Hematopoietic multipotent progenitor cell treated with erythropoietin and hydrocortisone succinate and interleukin-3 and kit ligand, for 6 days (in vitro differentiated cells): ENCODE measurements at regions not wholly inside any gene's neighbourhood (a gene's known extent, or its start where the extent isn't known, plus 50 kb on each side); places are given as distances from the start of the nearest gene placed in this dataset.
A peak's percentile ranks its signal among the peaks of the same experiment; 100 is the strongest.

ENCODE experiments used
- DNase-seq: peaks from one replicate; pipeline ENCODE4 v3.0.0-alpha.2; 2015

DNA sequence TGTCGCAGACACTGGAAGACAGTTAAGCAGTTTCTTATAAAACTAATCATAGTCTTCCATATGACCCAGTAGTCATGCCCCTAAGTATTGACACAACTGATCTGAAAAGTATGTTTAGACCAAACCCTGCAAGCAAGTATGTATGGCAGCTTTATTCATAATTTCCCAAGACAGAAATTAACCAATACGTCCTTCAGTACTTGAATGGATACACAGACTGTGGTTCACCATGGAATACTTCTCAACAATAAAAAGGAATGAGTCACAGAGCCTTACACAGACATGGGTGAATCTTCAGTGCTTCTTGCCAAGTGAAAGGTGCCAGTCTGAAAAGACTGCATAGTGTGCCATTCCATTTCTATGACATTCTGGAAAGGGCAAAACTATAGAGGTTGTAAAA lies 50.2 kb upstream of the AKR1E2 start:
- no peak for DNase-seq

- no peak for DNase-seq
Observed at GRCh38 chr10:4772202-4772570, 53.8 kb upstream of the AKR1E2 start.

- no peak for DNase-seq
Observed at GRCh38 chr10:4771554-4772201, 54.3 kb upstream of the AKR1E2 start.

- DNase-seq: peak; percentile 7
Observed at GRCh38 chr10:4770801-4771553, 55.0 kb upstream of the AKR1E2 start.

DNA sequence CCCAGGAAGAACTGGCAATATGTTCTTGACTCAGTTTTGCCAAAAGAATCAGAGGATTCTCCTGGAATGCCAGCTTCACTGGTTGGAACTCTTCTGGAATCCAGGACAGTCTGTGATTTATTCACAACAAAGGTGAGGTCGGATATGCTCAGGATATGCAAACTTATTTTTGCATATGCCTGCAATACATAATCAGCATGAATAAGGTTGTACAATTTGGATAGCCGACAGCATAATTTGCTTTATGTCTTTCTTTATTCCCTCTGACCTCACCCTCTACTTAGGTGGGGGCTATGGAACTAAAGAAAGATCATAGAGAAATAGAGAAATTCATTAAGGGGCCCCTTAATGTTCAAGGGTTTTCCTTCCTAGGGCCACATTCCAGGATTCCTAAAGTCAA lies 57.6 kb upstream of the AKR1E2 start:
- DNase-seq: no peak

DNA sequence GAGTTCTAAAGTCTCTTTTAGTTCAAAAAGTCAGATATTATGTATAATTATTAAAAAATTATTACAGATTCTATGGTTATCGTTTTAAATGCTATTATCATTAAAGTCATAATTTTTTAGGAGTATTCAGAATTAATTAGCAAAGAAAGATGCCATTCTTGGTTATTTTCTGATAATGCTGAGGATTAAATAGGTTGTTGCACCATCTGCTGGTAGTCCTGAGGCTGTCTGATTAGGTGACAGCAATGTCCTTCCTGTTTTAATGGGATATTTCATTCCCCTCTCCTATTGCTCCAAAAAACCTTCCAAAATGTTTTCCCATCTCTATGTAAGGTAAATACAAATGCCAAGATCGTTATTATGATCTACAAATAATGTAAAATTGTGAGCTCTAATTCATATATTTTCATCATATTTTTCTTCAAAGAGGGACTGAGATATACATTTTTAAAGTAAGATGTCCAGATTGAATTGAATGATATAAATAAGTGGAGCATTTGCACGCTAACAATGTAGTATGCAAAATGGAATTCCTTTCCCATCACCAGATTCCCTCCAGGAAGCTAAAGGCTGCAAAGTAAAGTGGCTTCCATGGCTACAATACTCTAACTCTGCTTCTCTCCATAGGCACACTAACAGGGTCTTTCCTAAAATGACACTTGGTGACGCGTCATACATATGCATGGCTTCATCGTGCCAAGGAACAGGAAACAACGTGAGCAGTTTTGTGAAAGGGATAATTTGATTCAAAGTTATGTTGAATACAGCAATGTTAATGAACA lies 58.8 kb upstream of the AKR1E2 start:
- DNase-seq: peak; percentile 39

DNA sequence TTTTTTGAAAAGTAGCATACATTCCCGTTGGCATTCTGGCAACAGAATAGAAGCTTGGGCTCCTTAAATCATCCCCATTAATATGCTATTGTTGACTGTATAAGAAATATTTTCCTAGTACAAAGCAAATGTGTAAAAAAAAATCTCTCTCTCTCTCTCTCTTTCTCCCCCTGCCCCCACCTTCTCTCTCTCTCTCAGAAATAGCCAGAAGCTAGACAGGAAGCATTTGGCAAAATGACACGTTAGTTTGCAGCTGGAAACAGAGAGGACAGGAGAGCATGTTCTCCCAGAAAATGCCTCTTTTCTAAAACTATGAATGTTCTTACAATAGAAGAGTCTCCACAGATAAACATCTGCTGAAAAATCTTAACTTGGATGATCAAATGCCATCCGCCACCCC lies 59.6 kb upstream of the AKR1E2 start:
- DNase-seq: no peak

GRCh38 chr10:4765428-4765827 lies 60.6 kb upstream of the AKR1E2 start:
- no peak for DNase-seq

DNA sequence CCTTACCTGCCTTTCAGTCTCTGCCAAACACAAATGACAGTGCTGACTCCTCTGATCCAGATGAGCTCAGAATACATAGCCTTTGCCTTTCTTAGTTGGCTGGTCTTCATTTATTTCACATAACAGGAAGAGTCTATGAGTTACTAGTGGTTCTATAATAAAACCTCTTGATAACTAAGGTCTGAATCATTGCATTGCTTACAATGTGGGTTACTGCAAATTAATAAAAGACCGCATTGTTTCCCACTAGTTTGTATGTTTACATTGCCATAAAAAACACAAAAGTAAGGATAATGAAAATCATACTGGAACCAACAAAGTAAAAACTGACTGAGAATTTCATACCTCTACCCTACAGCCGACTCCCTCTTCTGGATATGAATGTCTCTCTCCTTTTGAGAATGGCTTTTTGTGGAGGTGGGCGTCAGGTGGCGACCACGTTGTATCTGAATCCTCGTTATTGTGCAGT lies 62.0 kb upstream of the AKR1E2 start:
- DNase-seq: no peak

- DNase-seq: no peak
Observed at GRCh38 chr10:4763513-4763912, 62.5 kb upstream of the AKR1E2 start.

GRCh38 chr10:4758256-4758655 lies 67.8 kb upstream of the AKR1E2 start:
- no peak for DNase-seq

DNA sequence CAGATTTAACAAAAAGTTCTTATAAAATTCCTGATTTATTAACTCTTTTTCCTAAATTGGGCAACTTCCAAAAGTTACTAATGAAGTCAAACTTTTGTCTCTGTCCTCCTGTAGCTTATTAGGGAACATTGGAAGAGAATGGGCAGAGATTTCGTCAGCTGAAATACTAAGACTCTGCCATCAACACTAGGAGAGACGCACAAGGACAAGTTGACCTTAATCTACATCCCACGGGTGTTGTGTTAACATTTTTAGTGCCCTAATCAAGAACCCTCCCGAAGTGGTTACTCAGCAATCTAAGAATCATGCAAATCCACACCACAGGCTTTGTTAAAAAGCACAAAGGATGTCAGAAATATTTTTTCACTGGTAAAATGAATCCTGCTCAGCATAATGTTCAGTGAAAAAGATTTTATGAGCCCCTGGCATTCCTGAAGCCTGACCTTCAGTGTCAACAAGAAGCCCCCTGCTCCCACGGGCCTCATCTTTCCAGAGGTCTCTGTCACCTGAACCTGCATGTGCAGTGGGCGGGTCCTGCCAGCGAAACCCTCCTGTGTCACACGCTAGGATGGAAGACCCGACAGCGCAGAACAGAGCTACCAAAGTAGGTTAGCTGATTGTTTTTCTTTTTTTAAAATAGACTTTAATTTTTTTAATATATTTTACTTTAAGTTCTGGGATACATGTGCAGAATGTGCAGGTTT lies 70.6 kb upstream of the AKR1E2 start:
- DNase-seq: no peak

GRCh38 chr10:4754143-4754542 lies 71.9 kb upstream of the AKR1E2 start:
- no peak for DNase-seq

GRCh38 chr10:4751211-4751610 lies 74.8 kb upstream of the AKR1E2 start:
- DNase-seq: no peak

DNA sequence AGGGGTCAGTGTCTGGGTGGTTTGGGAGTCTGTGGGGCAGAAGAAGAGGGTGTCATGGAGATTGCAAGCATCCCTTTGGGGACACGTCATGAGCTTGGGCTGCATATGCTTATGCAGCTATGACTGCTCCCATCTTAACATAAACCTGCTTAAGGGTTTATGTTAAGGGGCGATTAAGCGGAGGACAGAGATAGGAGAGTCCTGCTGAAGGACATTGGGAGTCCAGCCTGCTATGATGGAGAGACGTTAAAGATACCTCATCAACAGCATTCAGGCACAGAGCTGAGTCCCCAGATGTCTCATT lies 76.8 kb upstream of the AKR1E2 start:
- no peak for DNase-seq

- peak; percentile 2 for DNase-seq
Observed at GRCh38 chr10:4748491-4749270, 77.3 kb upstream of the AKR1E2 start.

DNA sequence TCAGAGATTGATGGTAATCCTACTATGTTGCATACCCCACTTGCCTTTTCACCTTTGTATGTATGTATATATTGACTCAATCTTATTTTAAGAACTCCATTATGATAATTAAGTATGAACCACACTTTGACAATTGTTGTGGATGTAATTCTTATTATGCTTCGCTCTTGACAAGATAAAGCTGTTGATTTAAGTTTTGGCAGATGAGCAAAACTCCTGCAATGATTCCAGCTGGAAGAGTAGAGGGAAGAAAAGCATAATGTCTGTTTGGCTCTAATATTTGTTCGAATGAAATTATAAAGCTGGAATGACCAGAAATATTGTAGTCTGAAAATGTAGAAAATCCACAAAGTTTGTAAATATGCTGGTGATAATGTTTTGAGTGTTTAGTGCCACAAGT lies 83.8 kb upstream of the AKR1E2 start:
- no peak for DNase-seq

DNA sequence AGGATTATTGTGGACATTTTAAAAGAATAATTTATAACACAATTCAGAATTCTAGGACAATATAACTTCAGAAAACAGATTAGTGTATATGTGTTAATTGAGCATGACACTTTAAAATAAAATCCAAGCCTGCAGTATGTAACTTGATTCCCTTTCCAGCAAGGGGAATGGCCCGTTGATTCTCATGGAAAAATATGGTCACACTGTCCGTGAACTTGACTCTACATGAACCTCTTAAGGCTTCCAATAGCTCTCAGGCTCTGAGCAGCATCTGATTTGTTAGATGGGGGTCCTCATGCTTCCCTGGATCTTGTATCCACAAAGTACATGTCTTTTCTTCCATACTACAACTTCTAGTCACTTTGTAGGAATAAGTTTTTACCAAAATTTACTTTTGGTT lies 85.5 kb upstream of the AKR1E2 start:
- no peak for DNase-seq

- DNase-seq: no peak
Observed at GRCh38 chr10:4736608-4737007, 89.4 kb upstream of the AKR1E2 start.

- DNase-seq: no peak
Observed at GRCh38 chr10:4736183-4736582, 89.8 kb upstream of the AKR1E2 start.

DNA sequence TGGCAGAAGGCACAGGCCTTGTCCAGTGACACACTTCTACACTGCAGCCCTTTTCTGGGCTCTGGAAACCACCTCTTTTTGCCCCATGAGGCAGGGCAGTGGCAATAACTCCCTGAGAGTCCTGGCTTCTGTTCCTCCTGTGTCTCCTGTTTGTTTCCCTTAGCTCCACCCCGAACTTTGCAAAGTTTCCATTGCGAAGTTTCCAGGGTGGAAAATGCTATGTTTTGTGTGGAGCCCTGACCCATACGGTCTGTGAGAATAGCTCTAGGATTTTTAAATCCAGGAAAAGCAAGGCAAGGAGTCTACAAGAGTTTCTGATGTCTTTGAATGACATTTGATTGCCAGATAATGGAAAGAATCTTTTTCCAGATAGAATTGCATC lies 92.2 kb upstream of the AKR1E2 start:
- DNase-seq: no peak

GRCh38 chr10:4733150-4733842 lies 92.7 kb upstream of the AKR1E2 start:
- no peak for DNase-seq
